HL-60/S4 treated with retinoic acid at 250 ng/mL for 4 days and 3 days (cell line): ENCODE measurements at regions not wholly inside any gene's neighbourhood (a gene's known extent, or its start where the extent isn't known, plus 50 kb on each side); places are given as distances from the start of the nearest gene placed in this dataset.
"Not testable (repeated sequence)": the region's sequence is repeated elsewhere in the genome, so short reads cannot be mapped to it uniquely, and the experiment has no call there.

ENCODE experiments used
- in situ Hi-C: fragments of 300-500 bp; cut with MboI; formaldehyde crosslinking; loops from 2 replicates; pipeline ENCODE4 v1.7.0; 2022; ENCODE audit warnings: low sequenced_read_pairs

GRCh38 chr14:100416081-100416680 lies 93.0 kb downstream of the SLC25A47 start:
- in situ Hi-C loops: no loop called here

- in situ Hi-C loops: no loop called here
Observed at GRCh38 chr14:100416921-100417860, 94.1 kb downstream of the SLC25A47 start.

DNA sequence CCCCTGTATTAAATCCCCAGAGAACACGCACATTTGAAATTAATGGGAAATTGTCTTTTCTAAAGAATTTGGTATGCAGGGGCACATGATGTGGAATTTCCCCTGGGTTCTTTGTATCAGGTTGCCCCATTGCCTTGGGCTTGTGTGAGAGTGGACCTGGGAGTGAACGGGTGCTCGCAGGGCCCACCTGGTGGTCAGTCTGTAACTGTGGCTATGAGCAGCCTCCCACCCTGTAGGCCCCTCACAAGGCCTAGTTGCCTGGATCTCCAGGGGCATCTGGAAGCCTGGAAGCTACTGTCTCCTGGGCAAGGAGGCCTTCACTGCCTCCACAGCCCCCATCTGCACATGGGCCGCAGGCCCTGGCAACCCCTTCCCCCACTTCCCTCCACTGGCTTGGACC lies 96.7 kb downstream of the SLC25A47 start:
- in situ Hi-C loops: no loop called here

- in situ Hi-C loops: no loop called here
Observed at GRCh38 chr14:100421756-100422470, 98.8 kb downstream of the SLC25A47 start.

DNA sequence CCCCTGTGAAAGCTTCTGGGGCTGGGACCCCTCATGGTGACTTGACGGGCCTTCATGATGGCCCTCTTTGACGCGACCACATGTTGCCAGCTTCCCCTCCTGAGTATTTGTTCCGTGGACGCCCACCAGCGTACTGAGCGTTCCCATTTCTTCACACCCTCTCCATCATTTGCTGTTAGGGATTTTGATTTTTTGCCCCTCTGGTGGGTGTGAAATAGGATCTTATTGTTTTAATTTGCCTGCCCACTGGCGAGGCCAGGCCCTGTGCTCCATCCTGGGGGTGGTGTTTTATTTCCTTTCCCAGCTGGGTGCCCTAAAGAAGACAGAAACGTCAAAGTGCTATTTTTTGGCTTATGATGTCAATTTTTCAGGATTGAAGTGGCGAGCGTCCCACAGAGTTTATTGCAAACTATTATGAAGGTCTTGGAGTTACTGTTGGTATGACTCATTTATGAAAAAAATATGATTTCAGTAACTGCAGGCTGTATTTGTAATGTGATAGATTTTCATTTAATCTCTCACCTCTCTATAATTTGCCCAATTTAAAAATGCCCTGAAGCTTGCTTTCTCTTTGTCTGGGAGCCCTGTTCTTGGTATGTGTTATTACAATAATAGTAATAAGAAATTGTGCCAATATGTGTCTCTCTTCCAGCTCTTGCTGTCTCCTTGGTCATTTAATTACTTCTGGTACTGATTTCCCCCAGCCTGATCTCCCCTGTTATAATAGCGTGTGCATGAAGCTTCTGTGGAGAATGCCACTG lies 99.6 kb downstream of the SLC25A47 start:
- in situ Hi-C loops: no loop called here

DNA sequence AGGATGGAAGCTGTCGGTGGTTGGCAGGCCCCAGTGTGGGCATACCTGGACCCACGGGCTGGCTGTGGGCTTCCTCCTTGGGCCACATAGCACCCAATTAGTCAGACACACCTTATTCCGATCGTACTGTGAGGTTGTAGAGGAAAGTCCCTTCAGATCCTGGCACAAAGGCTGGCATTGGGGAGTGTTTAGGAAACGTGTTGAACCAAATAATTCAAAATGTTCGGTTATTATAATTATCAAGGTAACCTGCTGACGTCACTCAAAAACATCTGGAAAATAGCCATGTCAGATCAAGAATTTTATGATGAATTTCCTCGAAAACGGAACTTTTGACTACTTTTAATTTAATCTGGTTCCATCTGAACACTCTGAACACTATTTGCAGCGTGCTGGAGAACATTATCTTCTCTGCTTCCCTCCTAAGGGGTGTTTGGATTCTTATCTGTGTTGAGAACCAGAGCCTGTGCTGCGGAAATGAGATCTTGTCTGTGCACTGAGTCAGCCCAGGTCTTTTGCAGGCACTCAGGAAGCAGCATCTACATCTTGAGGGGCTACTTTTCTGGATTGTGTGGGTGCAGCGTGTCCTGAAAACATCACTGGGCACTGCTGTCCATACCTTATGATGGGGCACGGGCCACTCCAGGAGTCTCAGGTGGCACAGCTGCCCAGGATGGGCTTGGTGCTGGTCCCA lies 100.3 kb downstream of the SLC25A47 start:
- in situ Hi-C loops: no loop called here

GRCh38 chr14:100424504-100425428 lies 101.6 kb downstream of the SLC25A47 start:
- in situ Hi-C loops: no loop called here

DNA sequence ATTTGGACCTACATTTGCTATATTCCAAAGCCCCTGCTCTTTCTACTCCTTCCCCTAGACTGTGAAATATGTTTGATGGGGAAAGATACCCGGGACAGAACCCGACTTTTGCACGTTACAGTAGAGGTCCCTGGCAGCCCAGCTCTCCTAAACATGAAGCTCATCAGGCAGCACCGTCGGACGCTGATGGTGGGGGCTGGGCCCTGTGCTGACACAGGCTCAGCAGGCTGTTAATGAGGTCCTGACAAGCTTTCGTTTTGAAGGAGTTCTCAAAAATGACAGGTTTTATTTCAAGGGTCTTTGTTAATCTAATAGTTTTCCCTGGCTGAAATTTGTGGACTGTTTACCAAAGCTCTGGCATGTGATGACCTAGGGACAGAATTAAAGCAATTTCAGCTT lies 102.3 kb downstream of the SLC25A47 start:
- in situ Hi-C loops: no loop called here

GRCh38 chr14:100426314-100426713 lies 103.2 kb downstream of the SLC25A47 start:
- in situ Hi-C loops: no loop called here

DNA sequence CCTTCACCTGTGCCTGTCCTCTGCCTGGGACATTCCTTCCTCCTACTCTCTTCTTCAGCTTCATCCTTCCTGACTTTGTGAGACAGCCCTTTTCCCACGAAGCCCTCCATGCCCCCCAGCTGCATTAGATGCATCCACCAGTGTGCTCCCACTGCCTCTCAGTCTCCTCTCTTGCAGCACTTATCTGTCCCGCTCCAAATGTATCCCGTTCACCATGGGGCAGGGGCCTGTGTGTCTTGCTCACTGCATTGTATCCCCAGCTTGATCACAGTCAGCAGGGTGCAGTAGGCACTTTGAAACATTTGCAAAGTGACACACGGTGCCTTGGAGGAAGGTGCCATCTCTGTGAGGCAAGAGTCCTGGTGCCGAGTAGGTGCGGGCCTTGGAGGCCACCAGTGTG lies 104.0 kb downstream of the SLC25A47 start:
- in situ Hi-C loops: no loop called here

DNA sequence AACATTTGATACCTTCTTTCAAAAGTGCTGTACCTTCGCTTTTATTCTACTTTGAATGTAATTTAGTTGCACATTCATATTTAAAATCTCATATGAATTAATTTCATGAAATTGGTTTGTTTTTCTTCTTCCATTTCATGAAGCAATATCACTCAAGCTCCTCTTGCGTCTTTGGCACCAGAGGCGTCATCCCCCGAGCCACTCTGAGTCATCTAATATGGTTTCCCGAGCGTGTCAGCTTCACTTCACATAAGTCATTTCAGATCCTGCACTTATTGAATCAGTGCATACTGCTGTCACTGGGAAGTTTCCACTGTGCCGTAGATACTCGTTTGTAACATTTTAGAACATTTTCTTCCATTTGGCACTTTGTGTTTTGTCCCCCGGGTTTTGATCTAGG lies 105.6 kb downstream of the SLC25A47 start:
- in situ Hi-C loops: no loop called here

- in situ Hi-C loops: no loop called here
Observed at GRCh38 chr14:100429537-100429936, 106.4 kb downstream of the SLC25A47 start.

DNA sequence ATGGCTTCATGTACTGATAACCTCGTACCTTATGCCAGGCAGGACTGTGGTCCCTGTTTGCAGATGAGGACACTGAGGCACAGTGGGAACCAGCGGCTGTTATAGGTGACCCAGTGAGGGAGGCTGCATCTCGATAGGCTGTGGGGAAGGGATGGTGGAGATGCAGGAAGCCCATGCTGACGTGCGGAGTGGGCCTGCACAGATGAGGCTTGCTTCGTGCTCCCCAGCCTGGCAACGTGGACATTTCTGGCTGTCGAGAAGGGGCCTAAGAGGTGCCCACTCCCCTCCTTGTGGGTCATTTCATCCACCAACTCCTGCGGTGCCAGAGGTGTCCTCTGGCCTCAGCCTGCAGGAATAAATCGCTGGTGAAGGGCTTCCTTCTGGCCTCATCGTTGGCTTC lies 107.4 kb downstream of the SLC25A47 start:
- in situ Hi-C loops: no loop called here

GRCh38 chr14:100431461-100431860 lies 108.3 kb downstream of the SLC25A47 start:
- in situ Hi-C loops: not testable (repeated sequence)

GRCh38 chr14:100432652-100433427 lies 109.7 kb downstream of the SLC25A47 start:
- in situ Hi-C loops: no loop called here

GRCh38 chr14:100433428-100433814 lies 110.3 kb downstream of the SLC25A47 start:
- in situ Hi-C loops: no loop called here

DNA sequence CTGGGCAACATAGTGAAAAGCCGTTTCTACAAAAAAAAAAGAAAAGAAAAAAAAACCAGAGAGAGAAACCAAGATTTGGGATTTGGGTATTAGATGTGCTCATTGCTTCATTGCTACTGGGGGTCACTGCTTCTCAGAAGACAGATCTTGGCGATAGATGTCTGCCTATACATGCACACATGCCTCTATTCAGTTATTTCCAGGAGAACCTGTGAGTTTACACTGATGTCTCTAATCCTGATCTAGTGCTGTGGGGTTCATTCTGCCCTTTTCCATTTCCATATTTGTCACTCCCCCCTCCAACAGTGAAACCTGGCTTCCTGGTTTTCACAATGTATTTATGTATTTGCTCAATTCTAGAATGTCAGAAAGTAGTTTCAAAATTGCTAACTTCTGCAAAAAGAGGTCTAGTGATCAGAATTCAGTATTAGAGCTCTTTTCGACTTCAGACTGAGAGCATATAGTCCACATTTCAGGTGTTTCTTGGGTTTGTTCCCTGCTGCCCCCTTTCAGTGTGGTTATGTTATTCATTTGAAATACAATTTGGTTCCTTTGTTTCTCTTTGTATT lies 111.0 kb downstream of the SLC25A47 start:
- in situ Hi-C loops: no loop called here

DNA sequence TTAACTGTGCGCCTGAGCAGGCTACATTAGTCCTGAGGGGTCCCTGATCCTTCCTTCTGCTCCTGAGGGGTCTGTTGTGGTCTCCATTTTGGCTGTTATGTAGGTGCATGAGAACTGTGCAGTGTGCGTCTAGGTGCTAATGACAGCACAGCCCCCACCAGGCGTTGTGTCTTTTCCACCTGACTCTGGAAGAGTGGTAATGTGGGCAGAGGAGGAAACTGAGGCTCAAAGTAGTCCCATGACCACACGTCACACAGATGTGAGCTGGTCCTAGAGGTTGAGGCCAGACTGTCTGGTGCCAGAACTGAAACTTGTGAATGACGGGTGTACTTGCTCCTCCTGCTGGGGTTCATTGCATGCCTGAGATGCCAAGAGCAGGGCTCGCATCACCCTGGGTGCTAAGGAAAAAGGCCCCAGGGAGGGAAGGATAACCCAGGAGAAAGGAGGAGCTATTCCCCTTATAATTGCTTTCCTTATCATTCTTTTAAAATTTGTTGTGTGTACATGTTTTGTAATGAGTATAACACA lies 111.8 kb downstream of the SLC25A47 start:
- in situ Hi-C loops: no loop called here
